ENCODE measurements at regions not wholly inside any gene's neighbourhood (a gene's known extent, or its start where the extent isn't known, plus 50 kb on each side); places are given as distances from the start of the nearest gene placed in this dataset.

DNA sequence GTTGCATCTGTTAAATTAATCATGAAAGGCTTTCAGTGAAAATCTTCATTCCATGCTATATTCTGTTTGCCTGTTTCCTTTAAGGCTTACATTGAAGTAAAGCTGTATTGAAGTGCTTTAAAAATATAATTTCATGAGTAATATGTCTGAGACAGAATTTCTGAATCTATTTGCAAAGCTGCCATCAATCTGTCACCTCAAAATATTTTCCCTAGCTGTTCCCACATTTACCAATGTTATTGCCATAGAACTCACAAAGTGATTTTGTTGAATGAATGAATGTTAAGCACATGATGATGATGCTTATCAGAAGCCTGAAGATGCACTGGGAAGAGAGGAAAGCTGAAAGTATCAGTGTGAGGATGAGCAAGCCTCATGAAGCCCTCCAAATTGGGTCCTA is 115.8 kb downstream of the NHLRC3 start:
- TF ChIP-seq, protein P1, sequence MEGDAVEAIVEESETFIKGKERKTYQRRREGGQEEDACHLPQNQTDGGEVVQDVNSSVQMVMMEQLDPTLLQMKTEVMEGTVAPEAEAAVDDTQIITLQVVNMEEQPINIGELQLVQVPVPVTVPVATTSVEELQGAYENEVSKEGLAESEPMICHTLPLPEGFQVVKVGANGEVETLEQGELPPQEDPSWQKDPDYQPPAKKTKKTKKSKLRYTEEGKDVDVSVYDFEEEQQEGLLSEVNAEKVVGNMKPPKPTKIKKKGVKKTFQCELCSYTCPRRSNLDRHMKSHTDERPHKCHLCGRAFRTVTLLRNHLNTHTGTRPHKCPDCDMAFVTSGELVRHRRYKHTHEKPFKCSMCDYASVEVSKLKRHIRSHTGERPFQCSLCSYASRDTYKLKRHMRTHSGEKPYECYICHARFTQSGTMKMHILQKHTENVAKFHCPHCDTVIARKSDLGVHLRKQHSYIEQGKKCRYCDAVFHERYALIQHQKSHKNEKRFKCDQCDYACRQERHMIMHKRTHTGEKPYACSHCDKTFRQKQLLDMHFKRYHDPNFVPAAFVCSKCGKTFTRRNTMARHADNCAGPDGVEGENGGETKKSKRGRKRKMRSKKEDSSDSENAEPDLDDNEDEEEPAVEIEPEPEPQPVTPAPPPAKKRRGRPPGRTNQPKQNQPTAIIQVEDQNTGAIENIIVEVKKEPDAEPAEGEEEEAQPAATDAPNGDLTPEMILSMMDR (IDR thresholded peaks at IDR 0.05) = no peak
- TF ChIP-seq ZFX (IDR thresholded peaks at IDR 0.05; ENCODE audit: borderline replicate concordance) = no peak
